Thoracic aorta (tissue), 2 donors: ENCODE measurements at regions not wholly inside any gene's neighbourhood (a gene's known extent, or its start where the extent isn't known, plus 50 kb on each side); places are given as distances from the start of the nearest gene placed in this dataset.

Source experiments
- ATAC-seq: fragments of 150-250 bp; one replicate; pipeline ENCODE4 v1.8.0; 2017; ENCODE audit warnings: low read depth; ENCODE audit not compliant: insufficient number of reproducible peaks, low FRiP score
- DNase-seq: peaks from one replicate; pipeline ENCODE4 v3.0.0-alpha.2; 2020; ENCODE audit warnings: low spot score
- H3K27ac ChIP-seq, 2 donors: fragments of 200-600 bp; sonication (generic); 1 replicate in 1 of 2; 2 replicates in 1 of 2; pipeline ENCODE4 v1.5.1; 2016; ENCODE audit warnings: mild to moderate bottlenecking in 2 of 2, moderate library complexity in 2 of 2
- H3K27me3 ChIP-seq: fragments of 200-600 bp; sonication (generic); replicated peaks from 2 replicates; pipeline ENCODE4 v1.6.0; 2016; ENCODE audit warnings: mild to moderate bottlenecking; ENCODE audit not compliant: insufficient read depth
- H3K36me3 ChIP-seq: fragments of 200-600 bp; sonication (generic); one replicate; pipeline ENCODE4 v1.5.1; 2016
- H3K4me1 ChIP-seq, 2 donors: fragments of 200-600 bp; sonication (generic); 1 replicate in 1 of 2; 2 replicates in 1 of 2; pipeline versions ENCODE4 v1.5.1 to v1.6.0; 2016; ENCODE audit warnings: low read depth in 2 of 2, mild to moderate bottlenecking in 1 of 2; ENCODE audit not compliant: control insufficient read depth in 1 of 2
- H3K4me3 ChIP-seq: fragments of 200-600 bp; sonication (generic); 2 replicates; pipeline ENCODE4 v1.5.1; 2016; ENCODE audit warnings: mild to moderate bottlenecking
- H3K9me3 ChIP-seq: fragments of 200-600 bp; sonication (generic); 2 replicates; pipeline ENCODE4 v1.5.1; 2016
- CTCF ChIP-seq: fragments of 200-600 bp; sonication (generic); IDR thresholded peaks from one replicate; pipeline ENCODE4 v1.5.1; 2019; ENCODE audit warnings: antibody characterized with exemption

DNA sequence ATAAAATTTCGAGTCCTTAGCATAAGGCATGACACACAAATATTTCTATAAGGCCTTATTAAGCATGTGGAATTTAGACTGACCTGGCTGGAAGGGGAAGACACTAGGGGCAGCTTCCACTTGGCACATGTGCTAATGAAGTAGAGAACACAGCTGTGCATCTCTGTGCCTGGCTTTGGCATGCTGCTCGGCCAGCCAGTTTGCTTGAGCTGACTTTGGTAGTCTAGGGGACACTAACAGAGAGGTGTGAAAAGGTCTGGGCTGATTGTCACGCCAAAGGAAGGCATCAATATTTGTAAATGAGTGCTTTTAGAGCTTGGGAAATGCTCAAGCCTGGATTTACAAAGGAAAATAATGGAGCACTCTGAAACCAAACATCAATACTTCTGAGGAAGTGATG lies 723.7 kb downstream of the PRELID2 start:
- no peaks in the 10 kb centered on the region for H3K4me1 ChIP-seq
- H3K27me3 ChIP-seq: no peaks in the 10 kb centered on the region
- H3K4me3 ChIP-seq: no peak overlapping the region
- H3K9me3 ChIP-seq: no peaks in the 10 kb centered on the region
- DNase-seq (no peak), ATAC-seq (no peak)
- no peak overlapping the region for H3K27ac ChIP-seq
- TF ChIP-seq CTCF: no peak
- H3K36me3 ChIP-seq: no peaks in the 10 kb centered on the region

GRCh38 chr5:145110834-145111233 lies 724.3 kb downstream of the PRELID2 start:
- no peaks in the 10 kb centered on the region for H3K9me3 ChIP-seq
- no peaks in the 10 kb centered on the region for H3K4me1 ChIP-seq
- ATAC-seq (no peak), DNase-seq (no peak)
- no peak overlapping the region for H3K4me3 ChIP-seq
- no peak for TF ChIP-seq CTCF
- H3K27ac ChIP-seq: no peak overlapping the region
- H3K27me3 ChIP-seq: no peaks in the 10 kb centered on the region
- H3K36me3 ChIP-seq: no peaks in the 10 kb centered on the region

GRCh38 chr5:145110181-145110580 lies 725.0 kb downstream of the PRELID2 start:
- no peak for ATAC-seq
- TF ChIP-seq CTCF: no peak

DNA sequence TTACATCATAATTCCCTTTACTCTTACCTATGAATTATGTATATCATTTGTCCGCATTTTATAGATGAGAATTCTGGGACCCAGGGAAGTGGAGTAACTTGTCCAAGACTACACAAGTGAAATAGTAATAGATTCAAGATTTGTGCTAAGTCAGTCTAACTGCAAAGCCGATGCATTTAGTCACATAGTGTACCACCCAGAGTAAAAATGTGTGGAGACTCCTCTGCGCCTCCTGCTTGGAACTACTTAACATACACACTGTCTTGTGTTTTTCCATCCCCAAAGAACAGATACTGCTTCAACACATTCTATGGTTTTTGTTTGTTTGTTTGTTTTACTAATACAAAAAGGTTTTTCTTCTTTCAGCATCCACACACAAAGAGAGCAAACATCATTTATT lies 729.8 kb downstream of the PRELID2 start:
- ATAC-seq: no peak
- no peak overlapping the region for H3K27ac ChIP-seq
- TF ChIP-seq CTCF: no peak

More at GRCh38 chr5:145110181-145110580, 725.0 kb downstream of the PRELID2 start:
- Histone ChIP-seq H3K36me3 (no peaks in the 10 kb centered on the region), H3K4me1 (no peaks in the 10 kb centered on the region), H3K9me3 (no peaks in the 10 kb centered on the region), H3K4me3 (no peak overlapping the region), H3K27ac (no peak overlapping the region), H3K27me3 (no peaks in the 10 kb centered on the region)
- DNase-seq: no peak

DNA sequence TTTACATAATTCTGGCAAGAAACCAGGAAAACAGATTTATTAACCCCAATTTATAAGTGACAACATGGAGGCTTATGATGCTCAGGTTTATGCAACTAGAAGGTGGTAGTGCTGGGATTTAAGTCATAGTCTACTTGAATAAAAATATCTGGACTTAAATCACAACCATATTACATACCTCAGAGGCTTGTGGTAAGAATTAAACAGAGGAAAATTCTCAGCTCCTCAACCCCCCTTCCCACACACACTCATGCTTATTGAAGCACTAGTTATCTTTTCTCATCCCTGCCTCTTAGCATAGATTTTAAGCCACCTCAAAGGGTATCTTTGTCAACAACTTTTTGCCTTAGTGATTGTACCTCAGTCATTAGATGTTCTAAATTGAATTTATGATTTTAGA lies 731.0 kb downstream of the PRELID2 start:
- H3K9me3 ChIP-seq: no peaks in the 10 kb centered on the region
- H3K36me3 ChIP-seq: no peaks in the 10 kb centered on the region
- H3K4me3 ChIP-seq: no peak overlapping the region
- no peaks in the 10 kb centered on the region for H3K27me3 ChIP-seq
- H3K27ac ChIP-seq: no peak overlapping the region
- no peak for DNase-seq
- TF ChIP-seq CTCF: no peak
- ATAC-seq: no peak
- no peaks in the 10 kb centered on the region for H3K4me1 ChIP-seq

More for the DNA sequence above, 729.8 kb downstream of the PRELID2 start:
- Histone ChIP-seq H3K9me3 (no peaks in the 10 kb centered on the region), H3K36me3 (no peaks in the 10 kb centered on the region), H3K4me1 (no peaks in the 10 kb centered on the region), H3K27me3 (no peaks in the 10 kb centered on the region), H3K4me3 (no peak overlapping the region)
- DNase-seq: no peak
